SH-SY5Y (cell line): ENCODE measurements at regions not wholly inside any gene's neighbourhood (a gene's known extent, or its start where the extent isn't known, plus 50 kb on each side); places are given as distances from the start of the nearest gene placed in this dataset.

Experiments used
- GATA2 ChIP-seq: IDR thresholded peaks from 2 replicates; pipeline ENCODE4 v1.6.1; 2011; ENCODE audit warnings: mild to moderate bottlenecking, low read depth, low read length
- GATA3 ChIP-seq: IDR thresholded peaks from 2 replicates; pipeline ENCODE4 v1.6.1; 2011; ENCODE audit warnings: low read depth, mild to moderate bottlenecking, low read length, moderate library complexity

DNA sequence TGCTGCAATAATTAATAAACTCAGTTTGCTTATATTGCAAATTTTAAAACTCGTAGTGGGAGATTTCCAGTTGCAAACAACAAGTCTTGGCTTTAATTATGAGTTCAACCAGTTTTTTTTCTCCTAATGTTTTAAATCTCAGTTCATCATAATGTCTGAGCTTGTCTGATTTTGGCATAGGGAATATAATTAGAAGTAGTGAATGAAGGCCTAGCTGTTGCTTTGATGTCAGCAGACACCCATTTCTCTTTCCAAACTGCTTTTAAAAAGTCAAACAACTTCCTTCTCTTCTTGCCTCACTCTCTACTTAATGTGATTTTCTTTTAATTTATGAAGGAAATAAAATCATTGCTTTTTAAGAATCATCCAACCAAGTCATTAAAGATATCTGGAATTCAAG lies 1462.1 kb downstream of the DPP10 start:
- TF ChIP-seq GATA2: no peak
- no peak for TF ChIP-seq GATA3

DNA sequence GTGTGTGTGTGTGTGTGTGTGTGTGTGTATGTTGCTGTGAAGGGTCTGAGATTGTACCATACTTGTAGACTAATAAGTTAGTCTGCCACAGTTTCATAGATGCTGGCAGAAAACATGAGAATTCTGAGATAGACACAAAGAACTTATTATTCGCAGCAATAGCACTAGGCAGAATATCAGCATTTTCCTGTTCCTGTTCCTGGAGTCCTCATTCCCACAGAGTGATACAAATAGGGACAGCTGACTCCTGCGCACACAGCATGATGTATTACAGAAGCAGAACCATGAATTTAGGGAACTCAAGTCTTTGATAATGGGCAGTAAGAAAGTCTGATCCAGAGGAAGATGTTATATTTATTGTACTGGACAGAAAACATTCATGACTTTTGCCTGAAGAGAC lies 1466.3 kb downstream of the DPP10 start:
- no peak for TF ChIP-seq GATA3
- TF ChIP-seq GATA2: no peak

DNA sequence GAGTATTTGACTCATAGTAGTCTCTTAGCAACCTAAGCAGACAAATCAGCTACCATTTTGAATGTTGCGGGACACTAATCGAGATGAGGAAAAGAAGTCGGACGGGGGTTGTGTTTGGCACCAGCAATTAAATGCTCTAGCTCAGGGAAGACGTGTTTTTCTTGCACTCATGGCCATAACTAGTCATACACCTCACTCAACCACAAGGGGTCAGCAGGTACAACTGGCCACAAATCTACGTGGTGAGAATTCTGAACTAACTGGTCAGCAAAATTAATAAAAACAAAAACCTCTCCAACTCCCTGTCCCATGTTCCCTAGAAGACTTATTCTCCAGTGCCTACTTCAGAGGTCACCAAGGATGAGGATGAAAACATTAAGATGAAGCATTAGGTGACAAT lies 1467.8 kb downstream of the DPP10 start:
- TF ChIP-seq GATA3 (no peak), GATA2 (no peak)

DNA sequence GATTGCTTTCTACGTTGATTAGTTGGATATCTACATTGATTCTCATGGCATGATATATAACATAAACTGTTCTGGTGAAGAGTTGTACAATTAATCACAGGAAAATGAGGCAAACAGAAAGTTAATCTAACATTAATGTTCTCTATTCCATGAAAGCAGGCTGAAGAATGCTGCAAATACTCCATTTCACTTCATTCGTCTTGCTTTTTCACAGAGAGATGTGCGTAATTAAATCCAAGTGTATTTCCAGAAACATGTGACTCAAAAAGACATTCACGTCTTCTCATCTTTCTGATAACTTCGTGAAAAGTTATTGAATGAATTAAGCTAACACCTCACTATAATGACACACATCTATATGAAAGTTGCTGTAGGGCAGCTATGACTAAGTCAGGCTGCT lies 1471.5 kb downstream of the DPP10 start:
- TF ChIP-seq GATA3 (no peak), GATA2 (no peak)

DNA sequence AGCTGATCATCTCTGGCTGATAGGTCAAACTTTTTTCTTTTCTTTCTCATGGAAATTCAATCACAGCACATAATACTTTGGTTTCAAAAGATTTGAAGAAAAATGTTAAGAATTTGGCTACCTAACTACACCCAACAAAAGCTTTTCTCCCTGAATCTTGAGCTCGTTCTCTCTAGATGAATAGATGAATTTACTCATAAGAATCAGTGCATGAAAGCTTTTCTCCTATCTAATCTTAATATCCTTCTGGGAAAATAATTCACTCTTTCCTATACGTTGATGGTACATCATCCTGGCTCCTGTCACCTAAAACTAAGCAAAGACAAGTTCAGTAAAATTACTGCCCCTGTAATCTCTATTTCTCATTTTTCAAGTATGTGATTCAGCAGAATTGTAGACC lies 1479.1 kb downstream of the DPP10 start:
- TF ChIP-seq GATA3 (no peak), GATA2 (no peak)

DNA sequence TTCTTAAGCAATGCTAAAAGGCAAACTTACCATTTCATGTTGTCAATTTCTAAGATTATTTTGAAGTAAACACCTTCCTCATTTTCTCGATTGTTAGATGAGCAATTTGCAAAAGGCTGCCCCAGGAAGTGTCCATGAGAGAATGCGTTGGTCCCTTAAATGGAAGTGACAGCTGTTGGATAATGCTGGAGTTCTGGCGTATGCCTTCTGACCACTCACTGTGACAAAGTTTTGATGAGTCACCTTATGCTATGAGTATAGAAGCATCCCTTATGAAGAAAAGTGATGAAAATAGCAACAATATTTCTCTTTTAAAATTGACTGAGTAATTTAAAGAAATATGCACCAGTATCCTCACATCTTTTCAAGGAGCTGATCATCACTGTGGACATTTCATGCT lies 1497.5 kb downstream of the DPP10 start:
- TF ChIP-seq GATA3: no peak
- TF ChIP-seq GATA2: no peak

DNA sequence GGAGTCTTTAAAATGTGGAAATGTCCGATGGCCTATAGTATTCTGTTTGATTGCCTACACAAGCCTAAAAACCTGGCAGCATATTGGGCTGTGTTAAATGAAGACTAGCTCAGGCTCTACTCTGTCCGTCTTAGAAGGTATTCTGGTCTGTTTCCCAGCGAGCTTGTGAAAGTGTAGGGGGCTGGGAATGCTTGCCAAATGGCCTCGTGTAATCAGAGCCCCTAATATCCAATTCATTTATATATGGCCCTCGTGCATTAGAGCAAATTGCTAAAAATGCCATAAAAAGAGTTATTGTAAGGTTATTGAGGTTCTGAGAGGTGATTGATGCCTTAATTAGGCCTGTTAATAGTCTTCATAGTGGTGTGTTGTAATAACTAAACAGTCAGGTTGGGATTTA lies 1500.4 kb downstream of the DPP10 start:
- TF ChIP-seq GATA2 (no peak), GATA3 (no peak)

DNA sequence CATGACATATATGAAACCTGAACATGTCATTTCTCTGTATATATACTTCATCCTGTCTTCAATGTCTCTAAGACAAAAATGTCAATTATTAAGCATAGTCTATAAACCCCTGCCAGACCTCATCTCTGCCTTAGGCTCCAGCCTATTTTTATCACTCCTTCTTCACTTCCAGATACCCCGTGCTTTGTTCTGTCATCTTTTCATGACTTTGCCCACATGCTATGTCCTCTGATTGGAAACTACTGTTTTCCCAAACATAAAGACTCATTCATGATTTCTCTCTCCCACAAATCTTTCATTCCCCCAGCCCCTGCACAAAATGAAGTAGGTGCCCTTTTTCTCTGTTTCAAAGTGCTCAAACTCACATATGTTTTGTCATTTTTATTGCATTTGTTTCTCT lies 1503.9 kb downstream of the DPP10 start:
- no peak for TF ChIP-seq GATA3
- no peak for TF ChIP-seq GATA2

DNA sequence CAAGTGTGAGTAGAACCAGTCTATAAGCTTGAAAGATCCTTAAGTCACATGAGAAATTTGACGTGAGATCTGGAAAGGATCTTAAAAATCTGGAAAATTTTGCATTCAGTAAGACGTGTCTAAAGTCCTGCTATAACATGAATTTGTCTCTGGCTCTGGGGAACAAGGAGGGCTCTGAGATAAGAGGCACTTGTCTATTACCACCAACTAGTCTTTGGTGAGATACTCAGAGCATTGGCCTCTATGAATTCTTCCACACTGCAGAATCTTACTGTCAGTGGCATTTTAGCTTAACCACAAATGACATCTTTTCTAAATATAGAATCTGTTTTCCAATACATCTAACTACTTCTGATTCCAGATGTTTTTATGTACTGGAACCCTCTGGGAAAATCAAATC lies 1504.5 kb downstream of the DPP10 start:
- TF ChIP-seq GATA2 (no peak), GATA3 (no peak)

DNA sequence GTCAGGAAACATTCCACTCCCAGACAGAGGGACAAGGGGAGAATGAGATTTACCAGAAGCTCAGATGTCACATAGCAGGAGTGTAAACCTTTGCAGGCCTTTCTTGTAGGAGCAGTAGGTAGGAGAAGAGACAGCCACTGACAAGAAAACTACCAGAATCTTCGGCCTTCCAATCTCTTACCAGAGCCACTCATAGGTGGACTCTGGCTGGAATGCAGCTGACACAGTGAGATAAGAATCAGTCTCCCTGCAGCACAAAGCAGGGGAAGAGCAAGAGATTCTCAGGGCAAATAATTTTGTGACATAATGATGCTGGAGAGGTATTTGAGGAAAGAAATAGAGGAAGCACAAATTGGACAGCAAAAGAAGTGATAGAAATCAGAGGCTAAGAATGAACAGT lies 1534.5 kb downstream of the DPP10 start:
- peak; percentile 76 for TF ChIP-seq GATA2
- TF ChIP-seq GATA3: peak; percentile 59

DNA sequence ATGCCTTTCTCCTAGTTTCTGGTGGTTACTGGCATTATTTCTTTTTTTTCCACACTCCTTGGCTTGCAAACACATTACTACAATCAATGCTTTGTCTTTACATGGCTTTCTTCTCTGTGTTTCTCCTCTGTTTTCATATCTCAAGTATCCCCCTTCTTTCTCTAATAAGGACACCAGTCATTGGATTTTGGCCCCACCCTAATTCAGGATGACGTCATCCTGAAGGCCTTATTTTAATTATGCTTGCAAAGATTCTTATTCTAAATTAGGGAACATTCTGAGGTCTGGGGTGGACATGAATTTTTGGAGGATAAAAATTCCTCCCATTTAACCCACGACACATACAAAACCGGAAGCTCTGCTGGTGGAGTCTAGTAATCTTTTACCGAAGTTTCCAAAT lies 1556.6 kb downstream of the DPP10 start:
- TF ChIP-seq GATA3 (no peak), GATA2 (no peak)

DNA sequence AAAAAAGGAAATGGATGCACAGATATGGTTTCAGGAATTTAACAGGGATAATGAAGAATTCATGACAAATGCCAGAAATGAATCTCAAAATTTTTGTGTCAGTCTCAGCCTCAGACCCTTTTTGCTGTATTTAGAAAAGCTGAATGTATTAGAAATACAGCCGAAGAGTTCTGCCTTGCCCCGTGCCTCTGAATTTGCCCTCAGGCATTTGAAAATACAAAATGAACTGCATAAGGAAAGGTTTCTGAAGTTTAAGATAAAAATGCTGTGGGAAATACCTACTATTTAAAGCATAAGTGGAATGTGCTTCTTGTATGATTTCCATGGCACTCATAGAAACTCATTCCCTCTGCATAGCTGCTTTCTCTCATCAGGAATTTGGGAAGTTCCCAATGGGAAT lies 1580.6 kb downstream of the DPP10 start:
- TF ChIP-seq GATA3 (no peak), GATA2 (no peak)

DNA sequence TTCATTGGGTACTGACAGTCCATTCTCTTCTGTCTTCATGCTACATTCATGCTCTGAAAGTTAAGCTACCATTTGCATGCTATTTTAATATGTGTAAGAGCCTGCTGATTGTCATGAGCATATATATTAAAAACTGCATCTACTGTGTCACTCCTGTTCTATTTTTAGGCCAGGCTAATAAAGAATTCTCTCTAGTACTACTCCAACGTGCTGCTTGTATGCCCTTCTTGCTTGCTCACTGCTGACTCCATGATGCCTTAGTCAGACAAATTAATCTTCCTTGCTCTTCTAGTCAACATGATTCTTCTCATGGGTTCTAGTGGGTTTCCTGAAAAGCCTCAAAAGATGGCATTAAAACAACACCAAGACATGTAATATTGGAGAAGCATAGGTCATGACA lies 1600.1 kb downstream of the DPP10 start:
- no peak for TF ChIP-seq GATA3
- TF ChIP-seq GATA2: no peak

DNA sequence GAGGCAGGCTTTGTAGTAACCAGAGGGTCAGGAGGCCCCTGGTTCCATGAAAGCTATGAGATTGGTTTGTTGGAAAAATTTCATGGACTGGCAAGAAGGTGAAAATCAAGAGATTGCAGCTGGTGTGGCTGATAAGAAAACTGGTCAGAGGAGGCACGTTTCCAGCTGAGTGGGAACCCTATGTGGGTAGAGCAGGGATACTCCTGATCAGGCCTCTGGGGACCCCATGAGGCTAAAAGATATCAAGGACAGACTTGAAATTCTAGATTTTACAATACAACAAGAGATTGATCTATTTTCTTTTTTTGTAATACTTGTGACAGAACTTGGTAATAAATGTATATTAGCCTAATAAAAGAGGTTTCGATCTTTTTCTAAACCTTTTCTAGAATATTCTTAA lies 1615.1 kb downstream of the DPP10 start:
- TF ChIP-seq GATA3 (no peak), GATA2 (no peak)

DNA sequence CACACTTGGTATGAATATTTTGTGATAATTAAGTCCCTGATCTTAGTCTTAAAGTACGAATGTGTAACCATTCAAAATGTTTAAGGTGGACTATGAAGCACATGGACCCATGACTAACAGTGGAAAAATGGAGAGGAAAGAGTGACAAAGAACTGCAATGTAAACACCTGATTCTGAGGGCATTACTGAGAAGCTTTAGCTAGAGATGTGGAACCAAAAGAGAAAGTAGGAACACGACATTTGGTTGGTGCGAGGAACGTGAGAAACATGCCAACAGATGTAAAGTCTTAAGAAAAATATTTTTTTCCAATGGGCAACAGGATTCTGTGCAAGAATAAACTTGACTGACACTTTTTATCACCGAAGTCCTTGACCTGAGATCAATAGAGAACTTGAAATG lies 1618.6 kb downstream of the DPP10 start:
- TF ChIP-seq GATA3: no peak

DNA sequence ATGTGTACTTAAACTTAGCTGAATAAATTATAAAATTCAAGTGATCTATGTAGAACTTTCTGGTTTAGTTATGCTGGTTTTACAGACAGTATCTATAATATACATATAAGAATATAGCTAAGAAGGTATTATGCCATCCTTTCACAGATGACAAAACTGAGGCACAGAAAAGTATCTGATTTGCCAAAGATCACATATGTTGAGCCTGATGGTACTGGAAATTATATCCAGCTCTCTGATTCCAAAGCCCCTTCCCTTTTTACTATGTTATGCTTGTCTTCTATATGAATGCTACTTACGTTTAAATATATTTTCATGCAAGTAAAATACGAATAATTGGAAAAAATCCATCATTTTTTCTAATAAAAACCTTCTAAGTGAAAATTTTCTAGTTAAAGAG lies 1631.3 kb downstream of the DPP10 start:
- no peak for TF ChIP-seq GATA3
- no peak for TF ChIP-seq GATA2
